Memory B cell (primary cell): ENCODE measurements at regions not wholly inside any gene's neighbourhood (a gene's known extent, or its start where the extent isn't known, plus 50 kb on each side); places are given as distances from the start of the nearest gene placed in this dataset.
"Not testable (repeated sequence)": the region's sequence is repeated elsewhere in the genome, so short reads cannot be mapped to it uniquely, and the experiment has no call there.

Experiments
- ATAC-seq: fragments of 150-1000 bp; cut with Tn5 transposase; 2 replicates; pipeline ENCODE4 v1.10.0; 2021; ENCODE audit warnings: low read depth, mild to moderate bottlenecking, moderate library complexity
- DNase-seq, 2 donors: peaks; one replicate each; pipeline ENCODE4 v3.0.0; 2022; ENCODE audit warnings: low spot score in 2 of 2
- H3K27ac Mint-ChIP-seq: one replicate; pipeline ENCODE4 v1.8.0; 2022; ENCODE audit warnings: mild to moderate bottlenecking, moderate library complexity, mixed read lengths
- H3K27me3 Mint-ChIP-seq: one replicate; pipeline ENCODE4 v1.8.0; 2022; ENCODE audit warnings: mixed read lengths
- H3K36me3 Mint-ChIP-seq: one replicate; pipeline ENCODE4 v1.8.0; 2022; ENCODE audit warnings: mild to moderate bottlenecking, mixed read lengths
- H3K4me1 Mint-ChIP-seq: one replicate; pipeline ENCODE4 v1.8.0; 2022; ENCODE audit warnings: mixed read lengths
- H3K4me3 Mint-ChIP-seq: one replicate; pipeline ENCODE4 v1.8.0; 2022; ENCODE audit warnings: mild to moderate bottlenecking, moderate library complexity, mixed read lengths
- H3K9me3 Mint-ChIP-seq: one replicate; pipeline ENCODE4 v1.8.0; 2022; ENCODE audit warnings: mixed read lengths

DNA sequence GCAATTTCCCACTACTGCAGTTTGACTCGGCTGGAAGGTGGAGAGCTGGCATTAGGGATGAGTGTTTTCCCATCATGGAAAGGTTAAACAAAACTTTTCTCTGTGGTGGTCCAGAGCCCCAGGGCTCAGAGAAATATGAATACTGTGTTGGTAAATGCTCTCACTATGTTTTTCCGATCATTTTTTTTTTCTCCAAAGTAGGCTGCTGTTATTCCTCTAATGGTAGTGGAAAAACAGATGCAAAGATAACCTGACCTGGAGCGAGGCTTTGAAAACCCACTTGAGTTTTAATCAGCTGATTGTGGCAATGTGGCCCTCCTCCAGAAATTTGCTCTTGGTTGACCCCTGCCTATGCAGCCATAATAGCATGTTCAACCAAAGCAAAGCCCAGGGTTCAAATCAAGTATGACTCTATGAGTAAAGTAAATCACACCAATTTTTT, 320.8 kb upstream of the CTNNB1 start:
- Mint-ChIP-seq H3K36me3 (no peaks in the 10 kb centered on the region), H3K27me3 (peaks cover 1% of the 10 kb centered on the region), H3K9me3 (no peaks in the 10 kb centered on the region), H3K27ac (no peak overlapping the region), H3K4me3 (no peak overlapping the region), H3K4me1 (no peaks in the 10 kb centered on the region)
- ATAC-seq (no peak), DNase-seq (no peak)

GRCh38 chr3:40885430-40885829, 313.9 kb upstream of the CTNNB1 start:
- Mint-ChIP-seq H3K27ac (no peak overlapping the region), H3K36me3 (no peaks in the 10 kb centered on the region), H3K9me3 (no peaks in the 10 kb centered on the region), H3K27me3 (no peaks in the 10 kb centered on the region), H3K4me1 (no peaks in the 10 kb centered on the region), H3K4me3 (no peak overlapping the region)
- ATAC-seq (no peak), DNase-seq (no peak)

DNA sequence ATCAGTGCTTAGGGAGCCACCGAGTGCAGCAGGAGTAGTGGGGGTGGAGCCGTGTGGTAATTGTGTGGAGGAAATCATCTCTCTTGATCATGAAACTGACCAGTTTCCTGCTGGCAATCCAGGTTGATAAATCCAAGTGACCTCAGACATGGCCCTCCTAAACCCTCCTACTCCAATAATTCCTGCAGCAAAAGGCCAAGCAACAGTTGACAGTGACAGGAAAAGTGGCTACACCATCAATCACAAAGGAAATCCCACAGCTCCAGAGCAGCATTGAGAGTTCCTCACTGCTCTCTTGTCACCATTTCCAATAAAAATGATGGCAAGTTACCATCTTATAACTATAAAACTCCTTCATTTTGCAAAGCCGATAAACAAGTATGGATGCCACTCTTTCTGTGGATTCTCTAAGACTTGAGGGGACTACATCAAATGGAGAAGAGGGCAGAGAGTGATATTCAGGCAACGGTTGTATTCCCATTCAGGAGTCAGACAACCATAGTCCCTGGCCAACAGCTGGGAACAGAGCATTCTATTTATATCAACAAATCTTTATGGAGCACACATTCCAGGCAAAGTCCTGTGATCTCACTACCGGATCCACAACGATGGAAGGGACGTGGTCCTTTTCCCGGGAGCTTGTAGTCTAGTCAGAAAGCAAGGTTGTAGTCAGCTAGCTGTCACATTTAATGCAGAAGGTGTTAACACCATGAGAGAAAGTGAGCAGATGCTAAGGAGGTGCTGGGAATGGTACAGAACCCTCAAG, 312.5 kb upstream of the CTNNB1 start:
- no peaks in the 10 kb centered on the region for H3K27me3 Mint-ChIP-seq
- no peaks in the 10 kb centered on the region for H3K36me3 Mint-ChIP-seq
- no peak overlapping the region for H3K4me3 Mint-ChIP-seq
- DNase-seq (no peak), ATAC-seq (no peak)
- H3K27ac Mint-ChIP-seq, result no peak overlapping the region
- H3K9me3 Mint-ChIP-seq, result no peaks in the 10 kb centered on the region
- H3K4me1 Mint-ChIP-seq, result no peaks in the 10 kb centered on the region

DNA sequence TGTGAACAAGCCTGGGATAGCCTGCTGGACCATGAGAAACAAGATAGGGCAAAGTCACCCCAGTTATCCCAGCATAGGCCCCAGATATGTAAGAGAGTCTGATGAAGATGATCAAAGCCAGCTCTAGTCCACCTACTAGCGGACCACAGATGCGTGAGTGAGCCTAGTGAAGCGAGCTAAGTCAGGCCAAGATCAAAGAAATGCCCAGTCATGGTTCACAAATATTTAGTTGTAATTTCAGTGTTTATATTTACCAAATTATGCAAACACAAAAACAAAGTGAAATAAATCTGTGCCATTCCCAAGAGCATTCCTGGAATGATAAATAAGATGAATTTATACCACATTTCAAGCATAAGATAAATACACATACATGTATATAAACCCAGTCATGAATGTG, 308.1 kb upstream of the CTNNB1 start:
- no peaks in the 10 kb centered on the region for H3K36me3 Mint-ChIP-seq
- no peaks in the 10 kb centered on the region for H3K4me1 Mint-ChIP-seq
- DNase-seq (no peak), ATAC-seq (no peak)
- no peak overlapping the region for H3K4me3 Mint-ChIP-seq
- H3K27ac Mint-ChIP-seq, result no peak overlapping the region
- no peaks in the 10 kb centered on the region for H3K27me3 Mint-ChIP-seq
- no peaks in the 10 kb centered on the region for H3K9me3 Mint-ChIP-seq

GRCh38 chr3:40895109-40895508, 304.2 kb upstream of the CTNNB1 start:
- Mint-ChIP-seq H3K4me3 (no peak overlapping the region), H3K27ac (no peak overlapping the region), H3K27me3 (no peaks in the 10 kb centered on the region), H3K9me3 (no peaks in the 10 kb centered on the region), H3K4me1 (no peaks in the 10 kb centered on the region), H3K36me3 (no peaks in the 10 kb centered on the region)
- DNase-seq (no peak), ATAC-seq (no peak)

- ATAC-seq, result no peak
- DNase-seq, result no peak
- Mint-ChIP-seq H3K27me3 (no peaks in the 10 kb centered on the region), H3K27ac (no peak overlapping the region), H3K4me1 (peaks cover 2% of the 10 kb centered on the region), H3K4me3 (no peak overlapping the region), H3K36me3 (no peaks in the 10 kb centered on the region), H3K9me3 (no peaks in the 10 kb centered on the region)
These were observed 300.0 kb upstream of the CTNNB1 start for GRCh38 chr3:40899286-40899712.

DNA sequence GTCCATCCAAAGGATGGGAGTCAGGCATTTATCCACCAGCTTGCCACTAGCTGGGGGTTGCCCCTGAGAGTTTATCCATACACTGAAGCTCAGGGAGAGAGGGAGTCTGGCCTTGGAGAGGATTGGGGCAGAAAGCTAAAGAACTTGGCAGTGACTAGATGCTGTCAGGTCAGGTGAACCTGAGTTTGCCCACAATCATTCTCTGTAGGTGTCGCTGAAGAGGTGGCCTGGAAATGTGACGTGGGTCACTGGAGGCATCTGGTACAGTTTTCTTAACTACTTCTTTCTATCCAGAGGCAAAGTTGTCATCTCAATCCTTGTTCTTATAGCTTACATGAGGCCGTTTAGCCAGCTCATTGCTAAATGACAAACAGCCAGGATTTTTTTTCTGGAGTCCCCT, 298.0 kb upstream of the CTNNB1 start:
- Mint-ChIP-seq H3K9me3 (no peaks in the 10 kb centered on the region), H3K4me1 (peaks cover 2% of the 10 kb centered on the region), H3K4me3 (no peak overlapping the region), H3K36me3 (no peaks in the 10 kb centered on the region), H3K27ac (no peak overlapping the region), H3K27me3 (no peaks in the 10 kb centered on the region)
- DNase-seq (no peak), ATAC-seq (no peak)

- H3K36me3 Mint-ChIP-seq, result no peaks in the 10 kb centered on the region
- no peak for DNase-seq
- H3K27ac Mint-ChIP-seq, result no peak overlapping the region
- H3K4me1 Mint-ChIP-seq, result peaks cover 2% of the 10 kb centered on the region
- H3K9me3 Mint-ChIP-seq, result no peaks in the 10 kb centered on the region
- no peak for ATAC-seq
- H3K4me3 Mint-ChIP-seq, result no peak overlapping the region
- no peaks in the 10 kb centered on the region for H3K27me3 Mint-ChIP-seq
These were observed 297.5 kb upstream of the CTNNB1 start for GRCh38 chr3:40901796-40902195.

DNA sequence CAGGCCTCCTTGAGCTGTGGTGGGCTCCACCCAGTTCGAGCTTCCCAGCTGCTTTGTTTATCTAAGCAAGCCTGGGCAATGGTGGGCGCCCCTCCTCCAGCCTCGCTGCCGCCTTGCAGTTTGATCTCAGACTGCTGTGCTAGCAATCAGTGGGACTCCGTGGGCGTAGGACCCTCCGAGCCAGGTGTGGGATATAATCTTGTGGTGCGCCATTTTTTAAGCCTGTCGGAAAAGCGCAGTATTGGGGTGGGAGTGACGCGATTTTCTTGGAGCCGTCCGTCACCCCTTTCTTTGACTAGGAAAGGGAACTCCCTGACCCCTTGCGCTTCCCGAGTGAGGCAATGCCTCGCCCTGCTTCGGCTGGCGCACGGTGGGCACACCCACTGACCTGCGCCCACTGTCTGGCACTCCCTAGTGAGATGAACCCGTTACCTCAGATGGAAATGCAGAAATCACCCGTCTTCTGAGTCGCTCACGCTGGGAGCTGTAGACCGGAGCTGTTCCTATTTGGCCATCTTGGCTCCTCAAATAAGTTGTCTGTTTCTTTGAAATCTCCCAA, 291.3 kb upstream of the CTNNB1 start:
- H3K27ac Mint-ChIP-seq, H3K36me3 Mint-ChIP-seq, H3K9me3 Mint-ChIP-seq, H3K4me1 Mint-ChIP-seq, H3K4me3 Mint-ChIP-seq, ATAC-seq, H3K27me3 Mint-ChIP-seq, DNase-seq: not testable (repeated sequence)

DNA sequence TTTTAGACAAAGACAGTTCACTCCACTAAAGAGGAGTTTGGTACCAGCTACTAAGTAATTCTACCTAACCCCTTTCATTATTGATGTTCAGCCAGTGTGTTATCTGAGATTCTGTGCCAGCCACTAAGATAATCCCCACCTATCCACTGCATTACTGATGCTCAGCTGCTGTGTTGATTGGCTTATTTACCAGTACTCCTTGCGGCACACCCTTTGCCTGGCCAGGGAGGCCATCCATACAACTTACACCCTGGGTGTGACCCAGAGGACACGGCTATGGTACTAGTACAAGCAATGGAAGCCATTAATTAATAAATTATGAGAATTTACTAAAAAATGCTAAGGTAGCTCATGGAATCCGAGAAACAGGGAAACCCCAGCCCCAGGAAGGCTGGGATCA, 290.7 kb upstream of the CTNNB1 start:
- H3K27ac Mint-ChIP-seq, result no peak overlapping the region
- no peak for ATAC-seq
- no peaks in the 10 kb centered on the region for H3K9me3 Mint-ChIP-seq
- H3K4me3 Mint-ChIP-seq, result no peak overlapping the region
- H3K36me3 Mint-ChIP-seq, result peaks cover 2% of the 10 kb centered on the region
- no peaks in the 10 kb centered on the region for H3K4me1 Mint-ChIP-seq
- no peak for DNase-seq
- peaks cover 8% of the 10 kb centered on the region for H3K27me3 Mint-ChIP-seq

DNA sequence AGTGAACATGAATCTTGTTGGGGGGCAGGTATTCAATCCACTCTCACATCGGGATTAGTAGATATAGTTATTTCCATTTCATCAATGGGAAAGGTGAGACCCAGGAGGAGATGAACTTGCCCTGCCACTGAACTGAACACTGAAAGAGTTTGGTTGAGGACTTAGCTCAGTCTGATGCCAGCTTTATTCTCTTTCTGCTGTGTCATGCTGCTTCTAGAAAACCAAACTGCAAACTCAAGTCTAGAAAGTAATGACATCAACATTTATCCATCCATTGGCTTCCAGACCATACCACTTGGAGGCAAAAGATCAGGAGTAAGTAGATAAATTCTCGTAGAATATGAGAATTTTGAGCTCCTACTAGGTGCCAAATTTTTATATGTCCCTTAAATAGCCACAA, 288.0 kb upstream of the CTNNB1 start:
- Mint-ChIP-seq H3K27me3 (peaks cover 8% of the 10 kb centered on the region), H3K36me3 (peaks cover 2% of the 10 kb centered on the region), H3K4me1 (no peaks in the 10 kb centered on the region), H3K27ac (no peak overlapping the region), H3K4me3 (no peak overlapping the region), H3K9me3 (peaks cover 2% of the 10 kb centered on the region)
- DNase-seq (no peak), ATAC-seq (no peak)

DNA sequence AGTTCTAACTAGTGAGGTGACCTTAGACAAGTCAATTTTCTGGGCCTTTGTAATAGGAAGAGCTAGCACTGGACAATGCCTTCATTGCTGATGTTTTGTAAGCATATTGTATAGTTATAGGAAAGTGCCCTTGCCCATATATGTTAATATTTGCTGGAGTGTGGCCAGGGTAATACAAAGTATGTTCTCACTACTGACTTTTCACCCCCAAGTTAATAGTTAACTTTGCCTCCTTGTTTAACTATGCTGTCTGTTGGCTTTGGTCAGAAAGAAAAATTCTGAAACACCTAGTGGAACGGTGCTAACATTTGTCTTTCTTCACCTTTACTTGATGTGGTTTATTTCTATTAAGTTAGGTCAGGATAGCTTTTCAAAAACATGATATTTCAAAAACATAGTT, 287.4 kb upstream of the CTNNB1 start:
- H3K27ac Mint-ChIP-seq, result no peak overlapping the region
- peaks cover 2% of the 10 kb centered on the region for H3K9me3 Mint-ChIP-seq
- no peak for ATAC-seq
- no peaks in the 10 kb centered on the region for H3K4me1 Mint-ChIP-seq
- H3K4me3 Mint-ChIP-seq, result no peak overlapping the region
- H3K36me3 Mint-ChIP-seq, result peaks cover 2% of the 10 kb centered on the region
- DNase-seq, result no peak
- H3K27me3 Mint-ChIP-seq, result peaks cover 8% of the 10 kb centered on the region

DNA sequence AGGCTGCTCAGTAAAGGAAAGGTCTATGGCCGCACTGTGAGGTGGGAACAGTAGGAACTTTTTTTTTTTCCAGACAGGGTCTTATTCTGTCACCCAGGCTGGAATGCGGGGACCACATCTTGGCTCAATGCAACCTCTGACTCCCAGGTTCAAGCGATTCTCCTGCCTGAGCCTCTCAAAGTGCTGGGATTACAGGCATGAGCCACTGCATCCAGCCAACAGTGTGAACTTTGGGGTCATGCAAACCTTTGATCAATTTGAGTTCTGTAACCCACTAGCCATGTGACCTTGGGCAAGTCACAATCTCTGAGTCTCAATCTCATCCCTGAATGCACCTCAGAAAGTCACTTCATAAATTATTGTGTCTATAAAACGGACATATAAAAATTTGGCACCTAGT, 286.8 kb upstream of the CTNNB1 start:
- ATAC-seq, result no peak
- H3K9me3 Mint-ChIP-seq, result peaks cover 2% of the 10 kb centered on the region
- H3K36me3 Mint-ChIP-seq, result peaks cover 2% of the 10 kb centered on the region
- peaks cover 8% of the 10 kb centered on the region for H3K27me3 Mint-ChIP-seq
- DNase-seq, result no peak
- no peak overlapping the region for H3K27ac Mint-ChIP-seq
- no peaks in the 10 kb centered on the region for H3K4me1 Mint-ChIP-seq
- H3K4me3 Mint-ChIP-seq, result no peak overlapping the region

GRCh38 chr3:40913192-40913591, 286.1 kb upstream of the CTNNB1 start:
- H3K36me3 Mint-ChIP-seq, result peaks cover 2% of the 10 kb centered on the region
- ATAC-seq, result no peak
- peaks cover 2% of the 10 kb centered on the region for H3K9me3 Mint-ChIP-seq
- peaks cover 8% of the 10 kb centered on the region for H3K27me3 Mint-ChIP-seq
- DNase-seq, result no peak
- H3K27ac Mint-ChIP-seq, result no peak overlapping the region
- H3K4me1 Mint-ChIP-seq, result no peaks in the 10 kb centered on the region
- no peak overlapping the region for H3K4me3 Mint-ChIP-seq

GRCh38 chr3:40913641-40914040, 285.7 kb upstream of the CTNNB1 start:
- ATAC-seq, result no peak

More at GRCh38 chr3:40913641-40914040, 285.7 kb upstream of the CTNNB1 start:
- Mint-ChIP-seq H3K9me3 (peaks cover 2% of the 10 kb centered on the region), H3K27ac (no peak overlapping the region), H3K4me1 (no peaks in the 10 kb centered on the region), H3K4me3 (no peak overlapping the region), H3K27me3 (peaks cover 8% of the 10 kb centered on the region), H3K36me3 (peaks cover 2% of the 10 kb centered on the region)
- DNase-seq, result no peak
